ENCODE measurements at regions not wholly inside any gene's neighbourhood (a gene's known extent, or its start where the extent isn't known, plus 50 kb on each side); places are given as distances from the start of the nearest gene placed in this dataset.

- no peak for DNase-seq
Measured at GRCh38 chr2:234438305-234438977, 58.4 kb downstream of the ARL4C start.

DNA sequence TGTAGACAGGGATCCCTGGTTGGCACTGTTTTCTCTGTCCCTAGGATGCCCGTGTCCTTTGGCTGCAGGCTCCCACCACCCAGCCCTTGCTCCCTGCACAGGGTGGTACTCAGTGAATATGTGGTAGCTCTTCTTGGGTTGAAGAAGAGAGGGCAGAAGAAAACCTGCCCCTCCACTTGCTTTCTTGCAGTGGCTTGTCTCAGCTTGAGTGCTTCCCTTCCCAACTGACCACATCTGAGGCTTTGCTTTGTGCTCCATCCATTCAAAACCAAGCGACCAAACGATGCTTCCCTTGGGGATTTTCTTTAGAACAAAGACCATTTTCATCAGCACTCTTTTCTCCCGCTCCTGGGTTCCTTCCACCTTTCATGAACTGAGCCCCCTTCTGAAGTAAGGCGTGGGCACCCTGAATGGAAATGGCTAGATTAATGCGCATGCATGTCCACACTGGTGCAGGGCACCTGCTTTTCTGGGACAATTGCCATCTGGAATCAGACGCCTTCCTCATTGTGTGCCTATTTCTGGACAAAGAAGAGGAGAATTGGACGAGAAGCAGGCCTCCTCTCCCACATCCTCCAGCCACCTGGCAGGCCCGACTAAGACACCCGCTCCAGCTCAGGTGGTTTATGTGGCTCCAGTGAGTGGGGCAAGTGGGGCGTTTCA lies 59.1 kb downstream of the ARL4C start:
- DNase-seq: no peak

GRCh38 chr2:234436482-234436837 lies 60.4 kb downstream of the ARL4C start:
- DNase-seq: no peak

DNA sequence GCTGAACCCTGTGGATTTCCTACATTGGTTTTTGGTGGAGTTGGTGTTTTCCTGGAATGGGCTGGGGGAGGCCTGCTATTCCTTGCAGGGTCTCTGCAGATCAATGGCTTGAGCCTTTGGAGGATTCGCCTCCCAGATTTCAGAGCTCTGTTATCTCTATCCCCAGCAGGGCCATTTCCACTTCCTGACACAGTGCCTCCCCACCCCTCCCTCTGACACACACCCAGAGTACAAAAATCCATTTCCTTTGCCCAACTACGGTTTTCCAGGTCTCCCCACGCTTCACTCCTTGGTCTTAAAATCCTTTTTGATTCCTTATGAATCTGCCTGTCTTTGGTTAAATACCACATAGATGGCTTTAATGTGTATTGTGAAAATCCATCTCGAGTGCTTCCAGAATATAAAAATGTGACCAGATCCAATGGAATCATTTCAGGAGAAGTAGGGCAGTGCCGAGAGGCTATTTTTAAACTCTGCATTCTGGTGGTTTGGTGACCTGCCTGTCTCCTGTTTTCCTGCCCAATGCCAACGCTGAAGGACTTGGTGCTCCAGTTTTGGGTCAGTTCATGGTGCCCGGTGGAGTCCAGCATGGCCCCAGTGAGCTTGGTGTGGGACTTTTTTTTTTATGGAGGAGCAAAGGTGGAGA lies 60.9 kb downstream of the ARL4C start:
- no peak for DNase-seq

- DNase-seq: no peak
Measured at GRCh38 chr2:234433201-234433600, 63.7 kb downstream of the ARL4C start.

- no peak for DNase-seq
Measured at GRCh38 chr2:234430871-234431270, 66.0 kb downstream of the ARL4C start.

GRCh38 chr2:234429265-234429664 lies 67.6 kb downstream of the ARL4C start:
- DNase-seq: no peak

- no peak for DNase-seq
Measured at GRCh38 chr2:234427081-234428061, 69.5 kb downstream of the ARL4C start.

GRCh38 chr2:234426616-234427015 lies 70.3 kb downstream of the ARL4C start:
- no peak for DNase-seq

DNA sequence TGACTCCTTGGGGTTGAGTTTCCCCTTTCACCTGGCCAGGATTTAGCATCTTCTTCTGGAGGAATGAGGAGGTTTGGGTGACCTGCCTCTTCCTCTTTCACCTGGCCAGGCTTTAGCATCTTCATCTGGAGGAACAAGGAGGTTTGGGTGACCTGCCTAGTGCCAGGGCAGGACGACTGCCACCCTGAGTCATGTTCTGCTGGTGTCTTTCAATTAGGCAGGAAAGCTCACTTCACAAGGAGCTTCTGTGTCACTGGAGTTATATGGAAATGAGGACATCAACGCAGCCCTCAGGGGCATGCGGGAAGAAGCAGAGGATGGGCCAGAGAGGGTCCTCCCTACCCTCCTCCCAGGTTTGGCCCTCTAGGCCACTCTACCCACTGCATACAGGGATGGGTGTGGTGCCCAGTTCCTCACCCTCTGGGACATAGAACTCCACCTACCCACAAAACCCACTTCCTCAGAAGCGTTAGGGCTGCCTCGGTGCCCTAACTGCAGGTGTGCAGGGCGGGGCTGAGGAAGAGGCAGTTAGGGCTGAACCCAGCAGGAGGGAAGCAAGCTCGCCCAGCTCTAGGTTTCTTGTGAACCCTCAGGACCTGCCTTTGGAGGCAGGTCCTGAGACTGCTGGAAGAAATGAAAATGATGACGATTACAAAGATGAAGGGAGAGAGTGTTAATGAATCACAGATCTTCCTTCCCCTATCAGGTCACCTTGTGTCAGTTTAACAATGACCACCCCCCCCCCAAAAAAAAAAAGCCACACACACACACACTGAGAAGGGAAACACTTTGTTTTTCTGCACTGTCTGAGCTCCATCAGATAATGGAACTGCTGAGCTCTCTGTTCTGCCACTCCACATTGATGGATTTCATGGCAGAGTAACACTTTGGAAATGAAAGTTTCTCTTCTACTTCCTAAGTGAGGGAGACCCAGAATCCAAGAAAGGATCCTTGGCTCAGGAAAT lies 71.0 kb downstream of the ARL4C start:
- no peak for DNase-seq

- DNase-seq: no peak
Measured at GRCh38 chr2:234423884-234424283, 73.0 kb downstream of the ARL4C start.

DNA sequence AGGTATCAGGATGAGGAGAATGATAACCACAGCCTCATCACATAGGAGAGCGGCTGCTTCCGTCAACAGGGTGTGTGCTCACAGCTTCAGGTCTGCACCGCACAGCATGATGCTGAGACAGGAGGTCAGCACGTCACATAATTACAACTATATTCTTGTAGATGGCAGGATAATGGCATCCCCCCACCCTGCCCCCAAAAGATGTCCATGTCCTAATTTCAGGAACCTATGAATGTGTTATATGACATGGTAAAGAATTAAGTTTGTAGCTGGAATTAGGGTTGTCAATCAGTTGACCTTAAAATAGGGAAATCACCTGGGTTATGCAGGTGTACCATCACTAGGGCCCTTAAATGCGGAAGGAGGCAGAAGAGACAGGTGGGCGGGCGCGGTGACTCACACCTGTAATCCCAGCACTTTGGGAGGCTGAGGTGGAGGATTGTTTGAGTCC lies 73.9 kb downstream of the ARL4C start:
- no peak for DNase-seq

GRCh38 chr2:234422273-234422732 lies 74.6 kb downstream of the ARL4C start:
- DNase-seq: no peak

DNA sequence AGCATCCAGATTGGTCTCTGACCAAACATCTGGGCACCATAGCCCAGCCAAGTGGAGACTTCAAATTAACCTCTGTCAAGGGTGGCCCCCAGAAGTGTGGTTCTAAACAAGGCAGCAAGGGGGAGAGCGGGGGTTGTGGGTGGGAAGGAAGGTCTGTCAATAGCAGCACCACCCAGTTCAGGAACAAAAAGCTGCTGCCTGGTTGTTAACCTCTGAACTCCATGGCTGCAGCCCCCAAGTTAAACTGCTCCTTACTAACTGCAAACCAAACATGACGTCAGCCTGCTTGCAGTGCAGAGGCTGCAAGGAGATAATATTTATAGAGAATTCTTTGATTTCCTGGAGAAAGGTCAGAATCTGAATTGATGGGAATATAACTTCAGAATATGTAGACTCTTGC lies 76.5 kb downstream of the ARL4C start:
- DNase-seq: no peak

DNA sequence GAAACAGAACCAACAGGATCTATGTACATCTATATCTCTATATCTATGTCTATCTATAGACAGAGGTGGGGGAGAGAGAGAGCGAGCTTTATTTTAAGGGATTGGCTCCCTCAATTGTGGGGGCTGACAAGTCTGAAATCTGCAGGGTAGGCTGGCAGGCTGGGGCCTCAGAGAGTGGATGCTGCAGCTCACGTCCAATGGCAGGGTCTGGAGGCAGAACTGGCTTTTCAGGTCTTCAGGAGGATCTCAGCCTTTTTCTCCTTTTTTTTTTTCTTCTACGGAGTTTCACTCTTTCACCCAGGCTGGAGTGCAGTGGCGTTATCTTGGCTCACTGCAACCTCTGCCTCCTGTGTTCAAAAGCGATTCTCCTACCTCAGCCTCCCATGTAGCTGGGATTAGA lies 77.2 kb downstream of the ARL4C start:
- DNase-seq: no peak

DNA sequence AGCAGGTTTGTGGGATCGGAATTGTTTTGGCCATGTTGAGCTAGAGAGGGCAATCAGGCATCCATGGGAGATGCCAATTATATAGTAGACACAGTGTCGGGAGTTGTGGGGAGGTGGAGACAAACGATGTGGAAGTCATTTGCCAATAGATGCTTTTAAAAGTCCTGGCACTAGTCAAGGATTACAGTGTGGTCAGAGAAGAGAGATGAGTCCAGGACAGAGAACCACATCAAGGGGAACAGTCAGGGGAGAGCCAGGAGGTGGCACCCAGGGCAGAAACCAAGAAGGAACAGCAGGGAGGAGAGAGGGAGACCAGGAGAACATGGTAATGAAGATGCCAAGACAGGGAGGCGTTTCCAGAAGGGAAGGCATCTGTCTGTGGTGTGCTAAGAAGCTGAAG lies 81.2 kb downstream of the ARL4C start:
- DNase-seq: no peak

- DNase-seq: no peak
Measured at GRCh38 chr2:234414596-234414995, 82.3 kb downstream of the ARL4C start.

GRCh38 chr2:234412726-234413125 lies 84.2 kb downstream of the ARL4C start:
- no peak for DNase-seq

DNA sequence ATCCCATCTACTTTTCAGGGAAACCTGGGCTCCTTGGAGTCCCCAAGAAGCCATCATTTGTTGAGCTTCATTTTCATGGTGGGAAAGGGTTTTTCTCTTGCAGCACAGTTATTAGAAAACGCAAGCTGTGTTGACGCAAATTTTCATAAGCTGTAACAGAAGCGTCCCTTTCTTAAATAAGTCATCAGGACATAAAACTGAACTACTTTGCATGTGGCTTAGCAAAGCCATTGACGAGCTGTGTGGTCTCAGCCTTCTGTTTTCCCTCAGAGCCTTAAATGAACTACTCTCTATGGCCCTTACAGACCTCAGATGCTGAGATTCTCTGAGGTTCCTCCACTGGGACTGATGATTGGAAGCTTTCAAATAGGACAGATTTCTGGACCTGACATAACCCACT lies 85.1 kb downstream of the ARL4C start:
- DNase-seq: no peak

DNA sequence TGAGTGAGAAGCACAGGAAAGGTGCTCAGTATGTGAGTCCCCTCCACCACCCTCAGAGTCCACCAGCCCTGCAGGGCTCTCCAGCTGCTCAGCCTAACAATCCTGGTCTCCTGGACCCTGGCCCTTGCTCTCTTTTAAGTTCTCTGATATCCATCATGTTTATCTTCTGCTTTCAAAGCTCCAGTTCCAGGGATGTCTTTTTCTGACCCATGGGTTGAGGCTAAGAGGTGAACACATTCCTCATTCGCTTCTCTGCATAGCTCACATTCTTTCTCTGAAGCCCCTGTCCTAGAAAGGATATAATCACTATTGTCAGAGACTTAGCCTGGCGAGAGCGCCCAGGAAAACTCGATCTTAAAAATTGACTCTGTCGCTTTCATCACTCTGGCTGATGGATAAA lies 86.4 kb downstream of the ARL4C start:
- DNase-seq: no peak

GRCh38 chr2:234409590-234409989 lies 87.3 kb downstream of the ARL4C start:
- no peak for DNase-seq

GRCh38 chr2:234406085-234406484 lies 90.8 kb downstream of the ARL4C start:
- no peak for DNase-seq
